ENCODE measurements at regions not wholly inside any gene's neighbourhood (a gene's known extent, or its start where the extent isn't known, plus 50 kb on each side); places are given as distances from the start of the nearest gene placed in this dataset.

- no peak for DNase-seq
- TF ChIP-seq RCOR1 (IDR thresholded peaks at IDR 0.05; ENCODE audit: insufficient replicate concordance, low read length) (no peak), POLR2A (IDR thresholded peaks at IDR 0.05; ENCODE audit: low read depth, low read length) (no peak), FOS (IDR thresholded peaks at IDR 0.05; ENCODE audit: low read depth, low read length) (no peak), MAZ (IDR thresholded peaks at IDR 0.05; ENCODE audit: borderline replicate concordance, low read depth, low read length) (no peak), CTCF (conservative IDR thresholded peaks at IDR 0.05; ENCODE audit: low read depth, low read length) (no peak), BHLHE40 (IDR thresholded peaks at IDR 0.05; ENCODE audit: low read depth, low read length) (no peak), RFX5 (IDR thresholded peaks at IDR 0.05; ENCODE audit: low read depth, low read length) (no peak), NFE2L2 (IDR thresholded peaks at IDR 0.05; ENCODE audit: low read depth, low read length) (no peak), SMC3 (IDR thresholded peaks at IDR 0.05; ENCODE audit: low read depth, low read length) (no peak), RAD21 (IDR thresholded peaks at IDR 0.05; ENCODE audit: low read length) (no peak), CEBPB (IDR thresholded peaks at IDR 0.05; ENCODE audit: low read depth, low read length) (no peak), MXI1 (IDR thresholded peaks at IDR 0.05; ENCODE audit: borderline replicate concordance, low read depth, low read length) (no peak), CHD1 (IDR thresholded peaks at IDR 0.05; ENCODE audit: low read depth, low read length) (no peak), MAFK (IDR thresholded peaks at IDR 0.05; ENCODE audit: low read depth, low read length) (no peak), USF2 (IDR thresholded peaks at IDR 0.05; ENCODE audit: low read depth, low read length) (no peak), ELK1 (IDR thresholded peaks at IDR 0.05; ENCODE audit: borderline replicate concordance, low read depth, low read length) (no peak)
- H4K91ac ChIP-seq (ENCODE audit: insufficient read depth, low read depth, low read length) = no peak overlapping the region
- H2BK5ac ChIP-seq (ENCODE audit: low read depth, low read length, poor library complexity, severe bottlenecking) = no peak overlapping the region
- no peak overlapping the region for H3K4ac ChIP-seq (ENCODE audit: low read depth, low read length)
- no peak overlapping the region for H3K27ac ChIP-seq (ENCODE audit: insufficient read depth, low read length)
- H3K36me3 ChIP-seq (ENCODE audit: control insufficient read depth, insufficient read depth, low read length) = peaks cover 53% of the 10 kb centered on the region
- no peaks in the 10 kb centered on the region for H3K9me3 ChIP-seq (ENCODE audit: control insufficient read depth, insufficient read depth, low read length)
- H3K56ac ChIP-seq (ENCODE audit: extremely low read depth, insufficient read depth, low read length) = no peak overlapping the region
- H2AK5ac ChIP-seq (ENCODE audit: low read depth, low read length) = no peak overlapping the region
- H3K23ac ChIP-seq (ENCODE audit: low read depth, low read length) = no peak overlapping the region
- 98% methylated on average over 6 of the region's 20 CpGs; no CpG with 5 or more reads in 1 of the 2 experiments for WGBS, 2 experiments (ENCODE audit: extremely low coverage in 2 of 2, insufficient read length in 1 of 2)
- no peak overlapping the region for H2BK20ac ChIP-seq (ENCODE audit: low read depth, low read length)
- H3K27me3 ChIP-seq (ENCODE audit: control insufficient read depth, insufficient read depth, low read length) = no peaks in the 10 kb centered on the region
- no peak overlapping the region for H3K4me2 ChIP-seq (ENCODE audit: low read depth, low read length)
- H2BK120ac ChIP-seq (ENCODE audit: low read depth, low read length) = no peak overlapping the region
- peaks cover 35% of the 10 kb centered on the region for H4K20me1 ChIP-seq (ENCODE audit: insufficient read depth, low read length)
- no peak overlapping the region for H3K9ac ChIP-seq (ENCODE audit: low read depth, low read length)
- no peak overlapping the region for H2AFZ ChIP-seq (replicated peaks; ENCODE audit: low read length, poor library complexity)
- H4K5ac ChIP-seq (ENCODE audit: low read depth, low read length) = no peak overlapping the region
- no peak overlapping the region for H3K18ac ChIP-seq (ENCODE audit: low read depth, low read length)
- no peak overlapping the region for H3K14ac ChIP-seq (replicated peaks; ENCODE audit: low read depth, low read length)
- BruUV-seq (replicated peaks) = no TSS peak
- no peak overlapping the region for H3K4me3 ChIP-seq (ENCODE audit: insufficient read depth, low read depth, low read length)
- H2AK9ac ChIP-seq (replicated peaks; ENCODE audit: low read depth, low read length, poor library complexity) = peak overlapping the region; percentile 34
- intact Hi-C loops (cut with micrococcal nuclease) (no loop called here), in situ Hi-C loops (cut with MboI; ENCODE audit: low sequenced_read_pairs) (no loop called here), dilution Hi-C loops (cut with HindIII; ENCODE audit: low sequenced_read_pairs, unreplicated experiment) (no loop called here)
- ATAC-seq (ENCODE audit: low read depth) = no peak
- ChIA-PET CTCF (no interaction called here), POLR2A (ENCODE audit: unreplicated experiment) (no interaction called here)
- H2BK15ac ChIP-seq (ENCODE audit: low read depth, low read length) = no peak overlapping the region
- H3K9me1 ChIP-seq (ENCODE audit: insufficient read depth, low read length) = peaks cover 13% of the 10 kb centered on the region
- H3K79me1 ChIP-seq (ENCODE audit: low read depth in 1 of 2, low read length in 2 of 2) = peaks cover 11 to 63% of the 10 kb centered on the region in 2 experiments; a peak in 3 of 4 replicates
- H3K4me1 ChIP-seq (ENCODE audit: control insufficient read depth, insufficient read depth, low read length) = peaks cover 13% of the 10 kb centered on the region
- H4K8ac ChIP-seq (ENCODE audit: low read depth in 2 of 2, low read length in 2 of 2) = no peak overlapping the region
These were observed 109.0 kb downstream of the NCOR2 start for GRCh38 chr12:124458220-124458991.

All from IMR-90 (cell line).